HG03097 (cell line): ENCODE measurements at regions not wholly inside any gene's neighbourhood (a gene's known extent, or its start where the extent isn't known, plus 50 kb on each side); places are given as distances from the start of the nearest gene placed in this dataset.
A peak's percentile ranks its signal among the peaks of the same experiment; 100 is the strongest.

Source experiments
- ATAC-seq: cut with Tn5 transposase; IDR thresholded peaks from one replicate; pipeline ENCODE4 v1.9.1; 2021; ENCODE audit not compliant: unreplicated experiment, low FRiP score

DNA sequence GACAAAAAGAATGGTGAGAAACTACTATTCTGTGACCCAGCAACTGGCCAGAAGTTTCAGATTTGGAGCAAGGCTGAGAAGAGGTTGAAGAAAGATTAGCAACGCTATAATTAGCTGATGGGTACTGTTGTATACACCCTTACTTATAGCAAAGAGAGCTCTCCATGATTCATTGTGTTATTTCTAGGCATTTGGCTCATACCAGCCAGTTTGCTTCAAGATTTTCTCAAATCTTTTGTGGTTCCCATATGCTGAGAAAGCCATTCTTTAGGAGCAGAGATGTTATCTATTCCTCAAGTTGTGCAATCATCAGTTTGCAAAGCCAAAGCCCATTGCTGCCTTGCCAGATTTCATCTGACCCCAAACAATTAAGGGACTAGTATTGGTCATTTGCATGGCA lies 179.4 kb downstream of the ETS1 start:
- ATAC-seq = no peak

- ATAC-seq = no peak
Measured at GRCh38 chr11:128405714-128406662, 181.4 kb downstream of the ETS1 start.

- ATAC-seq = no peak
Measured at GRCh38 chr11:128405112-128405511, 182.2 kb downstream of the ETS1 start.

GRCh38 chr11:128404437-128404836 lies 182.9 kb downstream of the ETS1 start:
- ATAC-seq = no peak

DNA sequence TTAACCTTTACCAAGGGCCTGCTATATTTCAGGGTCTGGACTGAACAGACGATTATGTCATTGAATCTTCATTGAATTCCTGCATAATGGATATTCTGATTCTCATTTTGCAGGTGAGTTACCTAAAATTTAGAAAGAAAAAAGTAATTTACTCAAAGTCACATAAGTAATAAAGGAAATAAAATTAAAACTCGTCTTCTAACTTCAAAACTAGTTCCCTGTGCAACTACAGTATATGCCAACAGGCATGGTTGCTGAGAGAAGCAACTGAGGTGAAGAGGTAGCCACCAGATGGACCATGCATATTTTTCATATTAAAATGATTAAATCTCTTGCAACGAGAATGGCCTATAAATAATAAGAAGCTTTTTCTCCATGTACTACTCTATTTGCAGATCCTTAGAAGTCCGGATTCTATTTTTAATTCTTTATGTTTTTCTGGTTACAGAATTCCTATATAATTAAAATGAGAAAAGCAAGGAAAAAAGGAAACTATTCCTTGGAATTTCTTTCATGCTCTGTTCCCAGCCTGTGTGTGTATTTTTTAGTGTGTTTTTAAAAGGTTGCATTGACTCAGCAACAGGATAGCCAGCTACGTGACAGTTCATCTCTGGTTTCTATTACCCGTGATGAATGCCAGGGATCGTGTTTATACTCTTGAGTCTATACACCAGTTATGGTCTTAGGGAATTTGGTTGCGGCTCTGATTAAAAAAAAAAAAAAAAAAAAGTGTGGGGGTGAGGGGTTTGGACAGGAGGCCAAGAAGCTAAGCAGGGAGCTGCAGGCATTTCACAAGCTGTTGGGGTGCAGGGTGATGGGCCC lies 186.8 kb downstream of the ETS1 start:
- no peak for ATAC-seq

- ATAC-seq = peak; percentile 52
Measured at GRCh38 chr11:128399251-128400121, 187.9 kb downstream of the ETS1 start.

DNA sequence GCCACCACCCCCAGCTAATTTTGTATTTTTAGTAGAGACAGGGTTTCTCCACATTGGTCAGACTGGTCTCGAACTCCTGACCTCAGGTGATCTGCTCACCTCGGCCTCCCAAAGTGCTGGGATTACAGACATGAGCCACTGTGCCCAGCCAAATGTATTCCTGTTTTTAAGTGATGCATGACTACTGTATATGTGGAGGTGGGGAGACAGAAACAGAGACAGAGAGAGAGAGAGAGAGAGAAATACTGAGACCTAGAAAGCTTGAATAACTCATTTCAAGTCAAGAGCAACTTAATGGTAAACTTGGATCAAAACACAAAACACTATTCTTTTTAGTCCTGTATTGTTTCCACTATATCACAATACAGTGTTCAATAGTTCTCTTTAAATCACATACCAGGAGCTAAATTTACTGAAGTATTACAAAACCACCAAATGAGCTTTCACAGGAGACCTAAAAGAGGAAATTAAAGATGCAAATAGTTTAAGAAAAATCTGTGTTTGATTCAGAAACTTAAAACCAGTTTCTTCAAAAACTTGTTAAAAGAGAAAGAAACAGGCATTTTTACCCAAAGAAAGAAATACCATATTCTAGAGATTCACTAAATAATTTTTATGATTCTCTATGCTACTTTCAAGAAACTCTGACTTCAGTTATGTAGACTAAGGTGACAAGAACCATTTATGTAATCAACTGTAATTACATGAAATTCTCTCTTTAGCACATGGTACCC lies 188.7 kb downstream of the ETS1 start:
- ATAC-seq = peak; percentile 14

- no peak for ATAC-seq
Measured at GRCh38 chr11:128397362-128397761, 190.0 kb downstream of the ETS1 start.

- ATAC-seq = no peak
Measured at GRCh38 chr11:128394431-128395089, 192.8 kb downstream of the ETS1 start.

GRCh38 chr11:128392259-128392658 lies 195.1 kb downstream of the ETS1 start:
- ATAC-seq = no peak

- ATAC-seq = no peak
Measured at GRCh38 chr11:128391811-128392210, 195.5 kb downstream of the ETS1 start.

DNA sequence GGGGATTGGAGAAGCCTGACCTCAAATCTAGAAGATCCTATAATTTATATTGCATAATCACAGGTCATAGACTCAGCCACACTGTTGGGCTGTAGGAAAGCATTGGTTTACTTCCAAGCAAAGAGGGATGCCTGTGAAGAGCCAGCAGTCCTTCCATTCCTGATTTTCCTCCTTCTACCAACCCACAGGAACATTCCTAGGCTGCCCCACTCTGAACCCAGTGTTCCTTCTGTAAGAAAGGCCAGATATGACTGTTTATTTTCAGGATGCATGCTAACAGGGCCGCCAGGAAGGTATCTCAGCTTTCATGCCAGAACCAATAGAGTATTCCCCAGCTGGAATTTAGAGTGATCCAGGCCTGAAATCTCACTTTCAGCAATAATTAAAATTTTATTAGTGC lies 197.1 kb downstream of the ETS1 start:
- no peak for ATAC-seq

DNA sequence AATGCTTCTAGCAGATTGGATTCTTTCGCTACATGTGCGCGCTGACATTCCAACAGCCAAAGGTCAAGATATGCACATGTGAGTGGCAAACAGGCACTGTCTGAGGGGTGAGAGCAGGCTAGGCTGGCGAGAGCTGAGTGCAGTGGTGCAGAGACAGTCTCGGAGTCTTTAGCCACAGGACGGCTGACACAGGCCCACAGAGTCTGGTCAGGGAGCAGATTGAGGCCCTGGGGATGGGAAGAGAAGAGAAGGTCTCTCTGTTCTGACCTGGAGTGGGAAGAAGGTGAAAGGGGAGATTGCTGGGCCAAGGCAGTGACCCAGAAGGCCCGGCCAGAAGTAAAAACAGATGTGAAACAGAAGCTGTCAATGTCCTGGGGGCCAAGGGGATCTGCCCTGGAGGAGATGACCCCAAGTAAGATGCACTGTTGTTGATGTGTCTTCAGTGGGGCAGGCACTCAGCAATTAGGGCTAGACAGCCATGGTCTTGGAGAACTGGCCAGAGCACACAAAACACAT lies 197.8 kb downstream of the ETS1 start:
- no peak for ATAC-seq

DNA sequence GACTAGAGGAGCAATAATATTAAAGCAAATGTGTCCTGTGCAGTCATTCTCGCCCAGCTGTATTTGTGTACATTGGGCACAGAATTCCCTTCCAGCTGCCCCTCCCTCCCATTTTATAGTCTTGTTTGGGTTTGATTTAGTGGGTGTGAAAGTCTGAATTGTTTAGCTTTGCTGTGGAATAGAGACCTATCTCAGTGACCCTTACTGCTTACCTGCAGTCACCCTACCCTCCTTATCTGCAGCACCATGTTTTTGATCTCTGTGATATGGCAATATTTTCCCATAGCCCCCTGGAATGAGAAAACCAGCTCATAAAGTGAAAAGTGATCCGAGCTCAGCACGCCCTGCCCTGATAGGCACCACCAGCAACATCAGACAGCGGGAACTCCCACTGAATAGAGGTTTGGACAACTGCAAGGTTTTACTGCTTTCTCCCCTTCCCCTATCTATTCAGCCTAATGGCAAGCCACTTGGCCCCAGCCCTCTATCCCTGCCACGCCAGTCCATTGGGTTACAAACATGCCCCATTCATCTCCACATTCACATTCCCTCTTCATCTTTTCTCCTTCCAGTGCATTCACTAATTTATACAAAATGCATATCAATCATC lies 199.0 kb downstream of the ETS1 start:
- ATAC-seq = no peak

- ATAC-seq = no peak
Measured at GRCh38 chr11:128379587-128380580, 207.5 kb downstream of the ETS1 start.

DNA sequence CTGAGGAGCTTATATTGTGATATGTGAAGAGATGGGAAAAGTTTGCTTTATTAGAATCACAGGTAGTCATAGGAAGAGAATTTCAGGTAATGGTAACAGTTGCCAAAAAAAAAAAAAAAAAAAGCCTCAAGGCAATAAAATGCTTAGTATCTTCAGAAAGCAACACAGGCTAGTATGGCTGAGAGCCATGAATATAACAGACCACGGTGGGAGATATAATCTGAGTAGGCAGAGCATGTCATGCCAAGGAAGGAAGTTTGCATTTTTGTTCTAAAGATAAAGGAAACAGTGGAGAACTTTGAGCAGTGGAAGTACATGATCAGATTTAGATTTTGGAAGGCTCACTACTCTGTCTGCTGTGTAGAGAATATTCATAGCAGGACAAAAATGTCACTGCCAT lies 211.4 kb downstream of the ETS1 start:
- ATAC-seq = no peak

DNA sequence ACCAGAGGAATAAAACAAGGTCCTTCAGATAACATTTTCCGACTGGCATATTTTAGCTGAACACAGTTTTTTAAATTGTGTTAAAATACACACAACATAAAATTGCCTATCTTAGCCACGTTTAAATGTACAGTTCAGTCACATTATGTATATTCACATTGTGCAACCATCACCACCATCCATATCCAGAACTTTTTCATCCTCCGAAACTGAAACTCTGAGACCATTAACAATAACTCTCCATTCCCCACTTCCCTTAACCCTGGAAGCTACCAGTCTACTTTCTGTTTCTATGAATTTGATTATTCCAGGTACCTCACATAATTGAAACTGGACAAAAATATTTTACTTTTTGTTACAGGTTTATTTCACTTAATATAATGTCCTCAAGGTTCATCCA lies 213.3 kb downstream of the ETS1 start:
- ATAC-seq = no peak

DNA sequence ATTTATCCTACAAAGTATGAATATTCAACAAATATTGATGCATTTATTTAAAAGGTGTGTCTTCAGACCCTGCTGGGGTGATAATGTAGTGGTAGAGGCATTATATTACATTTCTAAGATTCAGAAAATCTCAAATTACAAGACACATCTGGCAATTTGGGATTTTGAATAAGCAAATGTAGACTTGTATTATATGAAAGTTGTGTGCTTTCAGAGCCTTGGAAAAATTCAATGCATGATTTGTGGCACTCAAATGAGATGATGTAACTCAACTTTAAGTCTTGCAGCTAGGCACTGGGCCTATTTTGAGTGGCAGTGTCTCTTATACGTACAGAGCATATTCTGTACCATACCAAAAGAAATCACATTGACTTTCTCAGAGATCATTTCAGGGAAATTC lies 214.4 kb downstream of the ETS1 start:
- ATAC-seq = no peak
